SIG-M5 treated with dmso at 0.1 percent for 504 hours (cell line): ENCODE measurements at regions not wholly inside any gene's neighbourhood (a gene's known extent, or its start where the extent isn't known, plus 50 kb on each side); places are given as distances from the start of the nearest gene placed in this dataset.
"Not testable (repeated sequence)": the region's sequence is repeated elsewhere in the genome, so short reads cannot be mapped to it uniquely, and the experiment has no call there.

Experiments
- DNase-seq: peaks from one replicate; lab custom pipeline; 2025; ENCODE audit not compliant: unreplicated experiment; lab: John Stamatoyannopoulos, UW

- not testable (repeated sequence) for DNase-seq
Observed at GRCh38 chr3:168660879-168661657, 565.3 kb upstream of the GOLIM4 start.

GRCh38 chr3:168659015-168659414 is 563.3 kb upstream of the GOLIM4 start:
- DNase-seq = no peak

GRCh38 chr3:168655611-168656010 is 559.9 kb upstream of the GOLIM4 start:
- no peak for DNase-seq

GRCh38 chr3:168654700-168655099 is 559.0 kb upstream of the GOLIM4 start:
- DNase-seq = no peak

- no peak for DNase-seq
Observed at GRCh38 chr3:168653255-168653654, 557.5 kb upstream of the GOLIM4 start.

- no peak for DNase-seq
Observed at GRCh38 chr3:168648321-168648720, 552.6 kb upstream of the GOLIM4 start.

GRCh38 chr3:168647582-168647981 is 551.9 kb upstream of the GOLIM4 start:
- no peak for DNase-seq

GRCh38 chr3:168645180-168645579 is 549.5 kb upstream of the GOLIM4 start:
- DNase-seq = no peak

- DNase-seq = no peak
Observed at GRCh38 chr3:168628549-168628948, 532.8 kb upstream of the GOLIM4 start.

GRCh38 chr3:168625477-168625876 is 529.8 kb upstream of the GOLIM4 start:
- DNase-seq = no peak

GRCh38 chr3:168624892-168625448 is 529.2 kb upstream of the GOLIM4 start:
- no peak for DNase-seq

- no peak for DNase-seq
Observed at GRCh38 chr3:168624195-168624594, 528.5 kb upstream of the GOLIM4 start.

GRCh38 chr3:168622795-168623194 is 527.1 kb upstream of the GOLIM4 start:
- DNase-seq = no peak

- DNase-seq = peak; percentile 10
Observed at GRCh38 chr3:168620854-168621253, 525.1 kb upstream of the GOLIM4 start.

GRCh38 chr3:168618827-168619470 is 523.2 kb upstream of the GOLIM4 start:
- DNase-seq = no peak

GRCh38 chr3:168617658-168618057 is 521.9 kb upstream of the GOLIM4 start:
- no peak for DNase-seq

GRCh38 chr3:168616915-168617314 is 521.2 kb upstream of the GOLIM4 start:
- DNase-seq = no peak

GRCh38 chr3:168615493-168616020 is 519.8 kb upstream of the GOLIM4 start:
- DNase-seq = no peak

GRCh38 chr3:168613151-168613550 is 517.4 kb upstream of the GOLIM4 start:
- no peak for DNase-seq

GRCh38 chr3:168612671-168613070 is 516.9 kb upstream of the GOLIM4 start:
- DNase-seq = no peak

GRCh38 chr3:168611826-168612225 is 516.1 kb upstream of the GOLIM4 start:
- no peak for DNase-seq

GRCh38 chr3:168608926-168609325 is 513.2 kb upstream of the GOLIM4 start:
- DNase-seq = no peak
